ENCODE measurements at regions not wholly inside any gene's neighbourhood (a gene's known extent, or its start where the extent isn't known, plus 50 kb on each side); places are given as distances from the start of the nearest gene placed in this dataset.

- TF ChIP-seq ZNF18 (tag by site-specific recombination; IDR thresholded peaks at IDR 0.05) (no peak), CTCF (tag by site-specific recombination; IDR thresholded peaks at IDR 0.05) (no peak), PBX3 (CRISPR knock-in tag; IDR thresholded peaks at IDR 0.05) (no peak), ZNF175 (tag by site-specific recombination; IDR thresholded peaks at IDR 0.05) (no peak), ZSCAN18 (tag by site-specific recombination; IDR thresholded peaks at IDR 0.05) (no peak), BCL11A (tag by site-specific recombination; IDR thresholded peaks at IDR 0.05; ENCODE audit: low read depth) (no peak), YY1 (tag by site-specific recombination; IDR thresholded peaks at IDR 0.05) (no peak), ZNF221 (tag by site-specific recombination; IDR thresholded peaks at IDR 0.05; ENCODE audit: borderline replicate concordance) (no peak), ZNF624 (tag by site-specific recombination; IDR thresholded peaks at IDR 0.05) (no peak), ZNF768 (tag by site-specific recombination; IDR thresholded peaks at IDR 0.05) (no peak)
Observed at GRCh38 chr5:12611132-12611531, 706.9 kb upstream of the CTNND2 start.
